DMS53 treated with DMSO at 0.1 percent for 48 hours (cell line): ENCODE measurements at regions not wholly inside any gene's neighbourhood (a gene's known extent, or its start where the extent isn't known, plus 50 kb on each side); places are given as distances from the start of the nearest gene placed in this dataset.

Experiments used
- DNase-seq: peaks from one replicate; lab custom pipeline; 2025; ENCODE audit not compliant: unreplicated experiment; lab: John Stamatoyannopoulos, UW

DNA sequence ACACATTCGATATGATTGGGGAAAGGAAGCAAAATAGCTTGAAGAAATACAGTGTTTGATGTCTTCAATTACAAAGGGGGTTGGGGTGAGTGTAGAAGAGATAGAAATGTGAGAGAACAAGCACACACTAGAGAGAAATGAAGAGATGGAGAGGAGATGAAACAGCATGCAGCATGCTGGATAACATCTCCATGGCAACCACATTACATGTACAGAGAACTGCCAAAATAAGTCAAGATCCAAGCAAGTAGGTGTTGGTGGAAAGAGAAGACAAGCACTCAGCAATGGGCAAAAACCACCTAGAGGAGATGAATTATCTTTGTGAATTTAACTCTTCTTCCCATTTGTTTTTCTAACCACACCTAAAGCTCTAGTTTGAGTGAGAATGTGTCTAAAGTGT, 289.8 kb downstream of the GRIN2B start:
- no peak for DNase-seq

DNA sequence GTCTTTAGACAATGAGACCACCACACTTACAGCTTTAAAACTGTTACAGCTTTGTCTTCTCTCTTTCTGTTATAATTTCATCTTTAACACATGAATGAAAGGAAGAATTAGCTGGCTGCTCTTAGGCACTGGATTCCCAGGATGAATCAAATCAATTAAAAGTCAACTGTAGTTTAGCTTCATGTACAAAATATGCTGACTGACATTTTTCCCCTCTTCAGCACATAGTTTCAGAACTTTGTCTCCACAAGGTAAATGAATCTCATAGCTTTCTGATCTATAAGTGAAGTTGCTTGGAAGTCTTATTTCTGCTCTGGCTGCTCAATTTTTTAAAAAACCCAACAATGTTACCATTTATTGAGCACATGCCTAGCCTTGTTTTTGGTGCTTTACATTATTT, 293.8 kb downstream of the GRIN2B start:
- DNase-seq: no peak

DNA sequence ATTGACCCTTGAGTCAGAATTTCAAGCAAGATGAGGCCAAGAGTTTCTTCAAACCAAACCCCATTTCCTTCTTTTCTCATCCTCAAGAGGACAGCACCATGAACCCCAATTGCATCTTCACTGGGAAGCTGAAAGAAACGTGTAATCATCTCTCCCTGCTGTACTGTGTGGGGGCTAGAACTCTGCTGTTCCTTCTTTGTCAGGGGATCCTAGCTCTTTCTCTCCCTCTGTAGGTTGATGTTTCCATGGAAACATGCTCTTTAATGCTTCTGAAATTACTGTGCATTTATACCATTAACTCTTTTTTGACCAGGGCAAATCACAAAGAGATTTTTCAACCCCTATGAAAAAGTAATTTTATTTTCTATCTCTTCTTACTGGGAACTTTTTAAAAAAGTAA, 295.1 kb downstream of the GRIN2B start:
- no peak for DNase-seq

DNA sequence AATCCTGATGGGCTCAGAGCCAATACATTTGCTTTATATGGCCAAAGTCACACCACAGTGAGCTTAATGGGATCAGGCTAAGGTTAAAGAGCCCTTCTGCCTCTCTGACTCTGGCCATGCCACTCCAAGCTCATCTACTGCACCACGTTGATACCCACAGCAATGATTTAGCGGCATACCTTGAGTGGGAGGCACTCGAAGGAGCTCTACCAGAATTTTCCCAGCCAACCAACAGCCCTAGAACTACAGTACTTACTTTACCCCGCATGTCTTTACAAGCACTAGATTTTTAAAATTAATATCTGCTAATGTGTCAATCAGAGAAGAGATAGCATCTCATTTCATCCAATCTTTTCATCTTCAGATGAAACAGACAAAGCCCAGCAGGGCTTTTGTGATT, 300.5 kb downstream of the GRIN2B start:
- no peak for DNase-seq

DNA sequence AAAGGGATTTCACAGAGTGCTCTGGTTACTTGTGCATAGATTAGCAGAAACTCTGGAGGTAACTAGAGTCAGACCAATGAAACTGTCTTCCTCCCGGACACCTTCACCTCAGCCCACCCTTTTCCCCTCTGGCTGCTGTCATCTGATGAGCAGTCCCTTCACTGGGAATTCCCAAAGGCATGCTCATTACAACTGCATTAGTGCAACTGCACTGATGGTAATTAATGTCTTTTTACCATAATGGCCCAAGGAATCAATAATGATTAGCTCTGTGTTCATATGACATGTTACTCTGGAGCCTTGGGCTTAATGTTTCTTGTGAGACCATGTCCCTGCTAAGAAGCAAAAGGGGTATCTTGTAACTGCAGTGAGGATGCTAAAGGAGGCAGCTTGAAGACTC, 304.5 kb downstream of the GRIN2B start:
- DNase-seq: no peak

DNA sequence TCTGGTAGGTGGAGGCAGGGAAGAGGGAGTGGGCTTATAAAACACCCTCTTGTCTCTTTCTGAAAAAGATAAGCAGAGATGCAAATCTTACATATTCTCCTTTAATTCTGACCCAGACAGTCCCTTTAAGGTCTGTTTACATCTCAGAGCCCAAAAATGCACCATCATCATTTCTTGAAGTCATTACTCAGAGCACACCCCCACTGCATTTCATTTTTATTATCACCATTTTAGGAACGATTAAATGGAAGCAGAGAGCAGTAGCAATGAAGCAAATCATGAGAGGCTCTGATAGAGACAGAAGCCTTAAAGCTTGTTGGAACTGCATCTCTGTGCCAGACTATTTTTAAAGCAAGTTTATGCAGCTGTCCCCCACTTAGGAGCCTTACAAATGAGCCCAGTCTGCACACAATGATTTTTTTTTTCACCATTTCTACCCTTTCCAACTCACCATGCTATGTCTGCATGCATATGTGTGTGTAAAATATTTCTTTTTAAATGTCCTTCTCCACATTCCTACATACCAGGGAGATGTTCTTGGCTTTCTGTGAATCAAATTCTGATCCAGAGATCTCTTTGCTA, 311.0 kb downstream of the GRIN2B start:
- no peak for DNase-seq

DNA sequence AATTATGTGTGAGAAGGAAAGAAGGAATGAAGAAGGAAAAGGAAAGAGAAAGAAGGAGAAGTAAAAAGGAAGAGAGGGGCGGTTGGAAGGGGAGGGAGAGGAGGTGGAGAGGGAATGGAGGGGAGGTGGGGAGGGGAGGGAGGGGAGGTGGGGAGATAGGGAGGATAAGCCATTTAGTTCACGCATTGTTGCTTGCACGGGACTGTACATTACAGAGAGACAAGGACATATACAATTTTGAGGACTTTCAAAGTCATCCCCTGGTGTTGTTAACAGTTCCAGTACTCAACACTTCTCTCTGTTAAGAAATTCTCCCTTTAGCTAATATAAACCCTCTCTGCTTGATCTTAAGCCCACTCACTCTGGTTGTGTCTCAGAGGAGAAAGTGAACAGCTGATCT, 312.5 kb downstream of the GRIN2B start:
- DNase-seq: no peak

DNA sequence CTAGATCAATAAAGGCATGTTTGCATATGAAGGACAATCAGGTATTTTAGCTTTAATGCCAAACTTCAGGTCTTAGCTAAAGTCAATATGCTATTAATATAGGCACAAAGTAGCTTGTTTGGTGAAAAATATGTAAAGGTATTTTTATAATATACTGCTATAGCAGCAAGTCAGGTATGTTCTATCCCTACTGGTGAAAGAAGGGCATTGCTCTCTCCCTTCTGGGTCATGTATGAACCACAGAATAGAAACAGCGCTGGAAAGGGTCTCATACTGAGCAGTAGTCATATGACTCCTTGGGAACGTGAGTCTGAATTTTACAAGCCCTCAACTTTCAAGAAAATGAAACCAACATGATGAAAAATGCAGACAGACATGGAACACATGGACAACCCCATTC, 314.6 kb downstream of the GRIN2B start:
- no peak for DNase-seq

DNA sequence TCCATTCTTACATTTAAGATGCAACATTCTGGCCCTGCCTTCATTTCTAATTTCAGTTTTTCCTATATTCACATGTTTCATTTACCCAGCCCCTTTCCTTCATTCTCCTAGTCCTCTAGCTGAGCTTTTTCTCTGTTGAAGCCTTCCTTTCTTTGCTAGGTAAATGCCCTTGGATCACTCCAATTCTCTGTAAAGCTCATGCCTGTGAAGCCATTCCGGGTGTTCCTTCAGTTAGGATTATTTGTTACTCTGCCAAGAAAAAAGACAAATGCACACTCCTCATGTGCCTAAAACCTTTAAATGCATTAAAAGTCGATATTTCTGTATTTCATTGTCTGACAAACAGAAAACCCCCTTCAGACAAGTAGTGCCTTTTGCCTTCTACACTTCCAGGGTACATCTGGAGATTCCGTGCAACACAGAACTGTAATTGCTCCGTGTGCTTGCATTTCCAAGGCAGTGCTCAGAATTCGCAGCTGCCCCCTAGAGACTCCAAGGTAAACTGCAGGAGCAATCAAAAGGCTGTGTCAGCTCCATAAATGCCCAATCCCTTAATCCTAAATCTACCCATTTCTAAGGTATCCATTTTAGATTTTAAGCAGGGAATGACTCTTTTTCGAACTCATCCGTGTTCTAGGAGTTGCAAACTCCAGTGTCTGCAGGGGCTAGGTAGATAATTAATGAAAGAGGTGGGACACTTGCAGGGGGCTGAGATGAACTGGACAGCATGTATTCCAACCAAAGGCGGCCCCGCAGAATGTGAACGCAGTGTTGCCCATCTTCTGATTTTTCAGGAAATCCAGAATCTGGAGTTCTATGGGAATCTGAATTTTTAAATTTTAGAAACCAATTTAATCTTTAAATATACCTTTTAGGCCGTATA, 320.2 kb downstream of the GRIN2B start:
- peak; percentile 72 for DNase-seq

DNA sequence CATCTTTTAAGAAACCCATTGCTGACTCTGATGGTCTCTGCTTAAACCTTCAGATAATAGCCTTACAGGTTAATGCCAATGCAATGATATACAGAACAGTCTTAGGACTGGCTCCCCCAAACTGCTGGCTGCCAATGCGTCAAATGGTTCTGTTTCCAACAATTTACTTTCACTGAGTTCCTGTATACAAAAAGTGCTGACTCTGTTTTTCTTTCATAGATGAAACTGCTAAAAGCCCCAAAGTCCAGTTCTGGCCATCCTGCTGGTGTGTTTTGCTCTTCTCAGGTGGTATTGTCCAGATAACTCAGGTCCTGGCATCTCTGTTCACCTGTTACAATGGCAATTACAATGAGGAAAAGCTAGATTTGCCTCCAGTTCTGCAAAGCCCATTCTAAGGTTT, 326.9 kb downstream of the GRIN2B start:
- DNase-seq: no peak

DNA sequence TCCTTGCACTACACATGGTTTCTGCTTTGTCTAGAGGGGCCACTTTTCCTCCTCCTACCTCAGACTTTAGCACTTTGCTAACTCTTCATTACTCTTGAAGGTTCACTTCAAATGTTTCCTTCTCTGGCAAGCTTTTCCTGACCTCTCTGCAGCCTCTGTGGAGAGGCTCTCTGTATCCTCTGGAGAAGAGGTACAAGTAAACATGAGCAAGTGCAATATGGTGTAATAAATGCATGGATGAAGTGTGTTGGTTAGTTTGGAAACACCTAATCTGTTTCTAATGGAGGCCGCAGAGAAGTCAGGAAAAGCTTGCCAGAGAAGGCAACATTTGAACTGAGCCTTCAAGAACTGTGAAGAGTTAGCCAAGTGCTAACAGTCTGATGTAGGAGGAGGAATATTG, 329.3 kb downstream of the GRIN2B start:
- DNase-seq: no peak

DNA sequence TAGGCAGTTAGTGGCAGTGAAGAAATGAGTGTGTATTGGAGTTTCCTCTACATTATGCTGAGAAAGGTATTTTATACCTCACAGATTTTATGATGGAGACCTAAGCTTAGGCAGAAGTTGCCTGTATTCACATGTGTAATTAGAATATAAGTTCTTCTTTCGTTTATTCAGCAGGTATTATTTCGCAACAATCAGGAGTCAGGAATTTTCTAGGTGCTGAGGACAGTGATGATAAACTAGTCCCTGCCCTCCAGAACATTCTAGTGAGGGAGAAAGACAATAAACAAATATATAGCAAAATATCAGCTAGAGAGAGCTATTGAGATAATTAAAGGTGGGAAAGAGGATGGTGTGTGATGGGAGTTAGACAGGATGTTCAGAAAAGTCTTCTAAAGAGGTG, 345.7 kb downstream of the GRIN2B start:
- no peak for DNase-seq

DNA sequence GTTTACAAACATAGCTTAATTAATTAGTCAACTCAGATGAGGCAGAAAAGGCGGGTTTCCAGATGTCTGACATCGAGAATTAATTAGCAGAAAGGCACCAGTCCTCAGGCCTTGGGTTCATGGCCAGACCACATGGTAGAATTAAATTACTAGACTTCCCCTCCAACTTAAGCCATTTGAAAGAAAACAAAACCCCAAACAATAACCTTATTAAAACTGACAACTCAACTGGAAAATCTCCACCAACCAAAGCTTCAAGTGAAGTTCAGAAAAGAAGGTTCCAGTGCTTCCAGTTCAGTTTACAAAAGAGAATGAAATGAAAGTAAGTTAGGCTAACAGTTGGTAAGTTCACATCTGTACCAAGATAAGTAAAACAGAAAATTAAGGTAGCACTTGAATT, 349.5 kb downstream of the GRIN2B start:
- no peak for DNase-seq

DNA sequence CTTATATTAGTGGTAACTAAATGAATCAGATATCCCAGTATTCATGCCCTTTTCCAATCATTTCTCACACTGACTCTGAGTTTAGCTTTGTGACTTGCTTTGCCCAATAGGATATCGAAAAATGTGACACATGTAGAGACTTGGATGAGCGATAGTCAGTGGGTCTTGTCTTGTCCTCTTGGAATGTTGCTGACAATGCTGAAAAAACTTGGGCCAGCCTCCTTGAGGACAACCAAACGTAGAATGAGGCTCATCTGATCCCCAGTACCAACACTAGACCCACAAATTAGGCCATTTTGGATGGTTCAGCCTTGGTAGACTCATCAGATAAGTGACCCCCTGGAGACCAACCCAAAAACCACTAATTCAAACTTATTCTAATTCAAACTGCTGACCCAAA, 351.0 kb downstream of the GRIN2B start:
- DNase-seq: no peak

DNA sequence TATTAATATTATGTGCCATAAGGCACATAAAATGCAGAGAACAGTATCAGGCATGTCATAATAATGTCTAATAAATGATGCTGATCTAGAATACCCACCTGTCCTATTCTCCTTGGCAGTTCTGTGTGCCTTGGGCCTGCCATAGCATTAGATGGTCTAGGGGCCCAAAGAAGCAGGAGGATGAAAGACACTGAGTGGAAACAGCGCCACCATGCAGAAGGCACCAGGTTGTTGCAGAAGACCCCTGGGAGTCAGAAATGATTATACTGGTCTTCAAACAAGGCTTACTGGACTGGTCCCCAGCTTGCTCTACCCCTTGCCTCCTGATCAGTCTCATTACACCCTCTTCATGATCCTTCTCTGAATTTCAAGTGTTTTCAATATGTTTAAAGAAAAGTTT, 353.3 kb downstream of the GRIN2B start:
- DNase-seq: no peak

DNA sequence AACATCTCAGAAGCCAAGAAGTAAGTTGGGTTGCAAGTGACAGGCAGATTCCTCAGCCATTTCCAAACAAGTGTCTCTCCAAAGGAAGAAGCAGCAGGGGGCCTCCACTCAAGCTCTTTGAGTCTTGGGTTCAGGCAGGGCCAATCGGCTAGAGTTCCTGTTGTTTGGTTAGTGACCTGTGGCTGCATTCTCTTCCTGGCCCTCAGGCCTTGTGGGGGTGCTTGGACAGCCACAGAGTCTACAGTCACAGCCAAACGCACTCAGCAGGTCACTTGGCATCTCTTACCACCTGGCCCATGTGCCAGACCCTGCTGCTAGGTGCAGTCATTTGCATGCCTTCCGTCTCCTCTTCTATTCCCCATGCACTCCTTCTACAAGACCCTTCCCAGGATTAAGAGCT, 353.9 kb downstream of the GRIN2B start:
- DNase-seq: no peak

DNA sequence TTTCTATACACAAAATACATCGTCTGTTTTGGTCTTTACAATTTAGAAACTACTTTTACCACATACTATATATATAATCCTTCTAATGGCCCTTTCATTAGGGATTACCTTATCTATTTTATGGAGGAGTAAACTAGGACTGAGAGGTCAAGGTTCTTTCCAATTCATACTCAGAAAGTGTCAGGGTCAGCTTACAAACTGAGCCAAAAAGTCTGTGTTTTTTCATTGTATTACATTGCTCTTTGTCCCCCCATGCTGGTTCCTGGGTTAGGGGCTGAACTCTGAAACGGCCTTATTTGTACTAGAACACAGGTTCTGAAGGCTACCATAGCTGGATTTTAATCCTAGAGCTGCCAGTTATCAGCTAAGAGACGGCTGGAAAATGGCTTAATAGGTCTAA, 368.1 kb downstream of the GRIN2B start:
- DNase-seq: no peak

DNA sequence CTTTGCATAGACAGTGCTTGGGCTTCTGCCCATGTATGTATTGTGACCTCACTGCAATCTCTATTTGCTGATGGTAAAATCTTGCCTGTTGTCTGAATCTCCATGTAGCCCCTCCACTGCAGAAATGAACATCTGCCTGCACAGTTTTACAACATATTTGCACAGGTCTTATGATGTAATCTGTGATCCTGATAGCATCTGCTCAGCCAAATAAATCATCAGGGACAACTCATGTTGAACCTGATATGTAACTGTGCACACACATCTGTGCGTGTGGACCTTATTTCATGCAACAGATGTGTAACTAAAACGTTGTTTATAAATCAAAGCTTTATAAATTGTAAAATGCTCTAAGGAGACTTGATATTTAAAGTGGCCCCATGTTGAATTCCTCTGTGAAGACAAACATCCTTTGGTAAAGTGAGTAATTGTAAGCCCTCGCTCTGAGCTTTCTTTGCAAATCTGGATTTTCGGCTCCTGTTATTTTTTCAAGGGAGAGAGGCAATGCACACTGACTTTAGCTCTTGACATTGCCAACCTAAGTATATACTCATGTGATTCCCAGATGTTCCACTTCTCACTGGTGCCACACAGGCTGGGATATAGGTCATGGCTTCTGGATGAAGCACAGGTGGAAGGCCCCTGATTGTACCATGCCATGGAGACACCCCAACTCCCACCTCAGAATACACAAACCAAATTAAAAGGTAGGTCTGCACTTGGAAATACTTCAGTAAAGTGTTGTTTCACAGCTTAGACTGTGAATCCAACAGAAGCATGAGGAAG, 371.3 kb downstream of the GRIN2B start:
- peak; percentile 70 for DNase-seq

DNA sequence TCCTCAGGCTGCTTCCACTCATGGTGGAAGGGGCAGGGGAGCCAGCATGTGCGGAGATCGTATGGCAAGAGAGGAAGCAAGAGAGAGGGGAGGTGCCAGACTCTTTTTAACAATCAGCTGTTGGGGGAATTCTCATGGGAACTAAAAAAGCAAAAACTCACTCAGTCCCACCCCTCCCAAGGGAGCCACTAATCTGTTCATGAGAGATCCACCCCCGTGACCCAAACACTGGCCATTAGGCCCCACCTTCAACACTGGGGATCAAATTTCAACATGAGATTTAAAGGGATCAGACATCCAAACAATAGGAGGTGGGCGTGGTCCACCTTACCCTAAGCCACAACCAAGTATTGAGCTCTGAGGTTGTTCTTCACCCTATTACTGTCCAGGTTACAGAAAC, 375.1 kb downstream of the GRIN2B start:
- no peak for DNase-seq

DNA sequence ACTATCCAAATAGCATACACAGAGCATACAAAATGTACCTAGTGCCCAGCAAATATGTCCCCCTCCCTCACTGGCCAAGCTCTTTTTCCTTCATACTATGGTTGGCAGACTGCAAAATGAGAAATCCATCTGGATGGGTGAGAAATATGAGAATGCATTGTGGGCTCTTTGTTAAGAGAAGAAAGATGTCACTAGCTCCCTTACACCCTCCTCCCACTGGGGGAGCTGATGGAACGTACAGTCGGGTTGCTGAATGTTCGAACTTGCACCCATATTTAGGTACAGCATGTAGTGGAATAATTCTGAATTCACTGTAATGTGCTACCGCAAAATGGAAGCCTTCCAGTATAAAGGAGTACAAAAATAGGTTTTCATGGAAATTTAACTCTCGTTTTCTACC, 377.4 kb downstream of the GRIN2B start:
- no peak for DNase-seq

DNA sequence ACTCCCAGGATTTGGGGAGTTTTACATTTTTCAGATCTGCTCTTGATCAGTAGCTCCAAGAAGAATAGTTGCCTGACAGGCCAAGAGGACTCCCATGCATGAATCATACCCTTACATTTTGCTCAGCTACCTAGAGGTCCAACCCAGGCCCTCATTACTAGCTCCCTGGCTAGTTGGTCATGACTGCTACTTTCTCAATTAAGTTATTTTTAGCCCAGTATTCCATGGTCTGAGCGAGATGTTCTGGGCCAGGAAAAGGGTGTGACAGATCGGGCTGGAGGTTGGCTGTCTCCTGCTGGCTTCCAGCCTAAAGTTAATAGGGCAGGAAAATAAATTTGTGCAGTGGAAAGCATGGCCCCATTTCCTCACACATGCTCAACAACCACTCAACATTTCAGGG, 379.2 kb downstream of the GRIN2B start:
- no peak for DNase-seq

DNA sequence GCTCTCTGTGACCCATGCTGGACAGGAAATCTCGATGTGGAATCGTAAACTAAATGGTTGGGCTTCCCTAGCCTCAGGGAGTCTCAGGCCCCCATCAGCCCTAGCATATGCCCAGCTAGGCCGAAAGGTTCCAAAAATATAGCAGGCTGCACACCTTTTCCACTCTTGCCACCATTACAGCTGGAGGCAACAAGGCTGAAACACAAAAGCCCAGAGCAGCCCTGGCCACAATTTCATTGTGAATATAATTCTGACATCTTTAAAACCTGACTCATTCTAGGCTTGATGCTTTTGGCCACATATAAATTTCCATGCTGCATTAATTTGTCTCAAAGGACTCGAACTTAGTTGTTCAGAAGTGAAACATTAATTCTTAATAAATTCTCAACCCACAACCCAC, 382.2 kb downstream of the GRIN2B start:
- no peak for DNase-seq
